GM19351 (cell line): ENCODE measurements at regions not wholly inside any gene's neighbourhood (a gene's known extent, or its start where the extent isn't known, plus 50 kb on each side); places are given as distances from the start of the nearest gene placed in this dataset.

ENCODE experiments used
- ATAC-seq: cut with Tn5 transposase; IDR thresholded peaks from one replicate; pipeline ENCODE4 v1.9.1; 2021; ENCODE audit warnings: mild to moderate bottlenecking, moderate library complexity; ENCODE audit not compliant: unreplicated experiment

DNA sequence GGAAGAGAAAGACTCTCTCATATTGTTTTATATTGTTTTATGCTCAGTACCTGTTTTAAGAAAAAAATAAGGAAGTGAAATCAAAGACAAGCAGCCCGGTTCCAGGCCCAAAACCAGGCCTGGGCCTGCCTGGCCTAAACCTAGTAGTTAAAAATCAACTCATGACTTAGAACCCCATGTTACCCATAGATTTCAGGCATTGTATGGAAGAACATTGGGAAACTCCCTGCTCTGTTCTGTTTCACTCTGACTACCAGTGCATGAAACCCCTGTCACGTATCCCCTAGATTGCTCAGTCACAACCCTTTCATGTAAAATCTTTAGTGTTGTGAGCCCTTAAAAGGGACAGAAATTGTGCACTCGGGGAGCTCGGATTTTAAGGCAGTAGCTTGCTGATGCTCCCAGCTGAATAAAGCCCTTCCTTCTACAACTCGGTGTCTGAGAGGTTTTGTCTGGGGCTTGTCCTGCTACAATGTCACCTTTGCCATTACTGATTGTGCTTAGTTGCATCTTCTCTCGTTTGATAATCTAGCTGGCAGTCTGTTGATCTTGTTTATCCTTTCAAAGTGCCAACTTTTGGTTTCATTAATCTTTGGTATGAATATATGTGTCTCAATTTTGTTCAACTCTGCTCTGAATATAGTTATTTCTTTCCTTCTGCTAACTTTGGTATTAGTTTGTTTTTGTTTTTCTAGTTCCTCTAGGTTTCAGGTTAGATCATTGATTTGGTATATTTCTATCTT, 842.8 kb upstream of the NDST4 start:
- peak; percentile 55 for ATAC-seq

DNA sequence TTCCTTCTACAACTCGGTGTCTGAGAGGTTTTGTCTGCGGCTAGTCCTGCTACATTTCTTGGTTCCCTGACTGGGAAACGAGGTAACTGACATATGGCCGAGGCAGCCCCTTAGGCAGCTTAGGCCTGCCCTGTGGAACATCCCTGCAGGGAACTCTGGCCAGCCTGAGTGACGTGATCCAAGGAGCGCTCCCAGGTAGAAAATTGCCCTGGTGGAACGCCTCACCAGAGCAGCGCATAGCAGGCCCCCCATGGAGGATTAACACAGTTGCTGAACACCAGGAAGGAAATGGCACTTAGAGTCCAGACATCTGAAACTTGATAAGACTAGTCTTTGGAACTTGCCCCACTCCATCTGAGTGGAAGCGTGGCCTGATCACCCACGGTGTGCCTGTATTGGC, 837.4 kb upstream of the NDST4 start:
- ATAC-seq = no peak

DNA sequence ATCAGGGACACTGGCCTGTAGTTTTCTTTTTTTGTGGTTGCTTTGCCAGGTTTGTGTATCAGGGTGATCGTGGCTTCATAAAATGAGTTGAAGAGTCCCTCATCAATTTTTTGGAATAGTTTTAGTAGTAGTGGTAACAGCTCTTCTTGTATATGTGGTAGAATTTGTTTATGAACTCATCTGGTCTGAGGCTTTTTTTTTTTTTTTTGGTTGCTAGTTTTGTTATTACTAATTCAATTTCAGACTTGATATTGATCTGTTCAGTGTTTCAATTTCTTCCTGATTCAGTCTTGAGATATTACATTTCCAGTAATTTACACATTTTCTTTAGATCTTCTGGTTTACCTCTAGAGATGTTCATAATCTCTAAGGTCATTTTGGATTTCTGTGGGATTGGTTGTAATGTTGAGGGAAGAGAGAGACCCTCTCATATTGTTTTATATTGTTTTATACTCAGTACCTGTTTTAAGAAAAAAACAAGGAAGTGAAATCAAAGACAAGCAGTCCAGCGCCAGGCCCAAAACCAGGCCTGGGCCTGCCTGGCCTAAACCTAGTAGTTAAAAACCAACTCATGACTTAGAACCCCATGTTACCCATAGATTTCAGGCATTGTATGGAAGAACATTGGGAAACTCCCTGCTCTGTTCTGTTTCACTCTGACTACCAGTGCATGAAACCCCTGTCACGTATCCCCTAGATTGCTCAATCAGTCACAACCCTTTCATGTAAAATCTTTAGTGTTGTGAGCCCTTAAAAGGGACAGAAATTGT, 836.7 kb upstream of the NDST4 start:
- ATAC-seq = peak; percentile 87

DNA sequence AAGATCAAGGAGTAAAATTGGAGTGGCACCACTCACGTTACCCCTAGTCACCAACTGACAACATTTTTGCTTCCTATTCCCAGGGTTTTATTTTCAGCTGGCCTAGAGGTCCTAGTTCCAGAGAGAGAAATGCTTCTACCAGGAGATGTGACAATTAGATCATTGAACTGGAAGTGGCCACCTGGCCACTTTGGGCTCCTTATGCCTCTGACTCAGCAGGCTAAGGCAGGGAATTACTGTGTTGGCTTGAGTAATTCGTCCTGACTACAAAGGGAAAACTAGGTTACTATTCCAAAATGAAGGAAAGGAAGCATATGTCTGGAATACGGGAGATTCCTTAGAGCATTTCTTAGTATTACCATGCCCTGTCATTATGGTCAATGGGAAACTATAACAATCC, 831.6 kb upstream of the NDST4 start:
- no peak for ATAC-seq

DNA sequence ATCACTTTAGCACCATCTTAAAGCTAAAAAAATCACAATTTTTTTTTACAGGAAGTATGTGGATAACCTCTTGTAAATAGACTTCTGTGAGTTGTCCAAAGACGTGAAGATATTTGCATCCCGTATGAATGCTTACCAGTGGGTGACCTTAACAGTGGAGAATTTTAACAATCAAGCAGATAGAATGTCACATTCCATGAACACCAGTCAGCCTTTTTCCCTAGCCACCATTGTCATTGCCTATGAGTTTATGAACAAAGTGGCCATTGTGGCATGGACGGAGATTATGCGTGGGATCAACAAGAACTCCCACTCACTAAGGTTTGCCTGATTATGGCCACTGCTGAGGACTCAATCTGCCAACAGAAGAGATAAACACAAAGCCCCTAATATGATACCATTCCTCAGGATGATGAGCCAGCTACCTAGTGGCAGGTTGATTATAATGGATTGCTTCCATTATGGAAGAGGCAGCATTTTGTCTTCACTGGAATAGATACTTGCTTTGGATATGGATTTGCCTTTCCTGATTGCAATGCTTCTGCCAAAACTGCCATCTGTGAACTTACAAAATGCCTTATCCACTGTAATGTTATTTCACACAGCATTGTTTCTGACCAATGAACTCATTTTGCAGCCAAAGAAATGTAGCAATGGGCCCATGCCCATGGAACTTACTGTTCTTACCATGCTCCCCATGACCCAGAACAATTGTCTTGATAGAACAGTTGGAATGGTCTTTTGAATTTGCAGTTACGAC, 830.9 kb upstream of the NDST4 start:
- ATAC-seq = no peak

DNA sequence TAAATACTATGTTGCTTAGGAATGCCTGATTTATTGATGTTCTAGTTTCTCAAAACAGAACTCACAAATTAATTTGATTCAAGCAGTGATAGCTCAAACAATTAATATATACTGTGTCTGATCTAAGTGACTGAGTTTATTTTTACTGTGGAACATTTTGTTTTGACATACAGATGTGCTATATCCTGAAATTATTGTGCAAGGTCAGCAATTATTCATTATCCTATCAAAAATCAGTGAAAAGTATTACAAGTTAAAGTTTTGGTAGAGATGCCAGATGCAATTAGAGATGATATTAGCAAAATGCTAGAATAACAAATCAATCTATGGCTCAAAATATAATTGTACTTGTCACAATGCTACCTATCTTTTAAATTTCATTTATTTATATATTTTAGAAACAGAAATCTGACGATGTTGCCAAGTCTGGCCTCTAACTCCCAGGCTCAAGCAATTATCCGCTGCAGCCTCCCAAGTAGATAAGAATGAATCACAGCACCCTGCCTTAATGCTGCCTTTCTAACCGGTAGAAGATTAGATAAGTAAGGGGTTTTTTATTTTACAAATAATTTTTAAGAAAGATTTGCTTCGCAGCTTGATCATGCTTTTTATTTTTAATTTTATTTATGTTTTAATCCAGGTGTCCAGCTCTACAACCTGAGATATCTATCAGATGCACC, 825.5 kb upstream of the NDST4 start:
- ATAC-seq = no peak

DNA sequence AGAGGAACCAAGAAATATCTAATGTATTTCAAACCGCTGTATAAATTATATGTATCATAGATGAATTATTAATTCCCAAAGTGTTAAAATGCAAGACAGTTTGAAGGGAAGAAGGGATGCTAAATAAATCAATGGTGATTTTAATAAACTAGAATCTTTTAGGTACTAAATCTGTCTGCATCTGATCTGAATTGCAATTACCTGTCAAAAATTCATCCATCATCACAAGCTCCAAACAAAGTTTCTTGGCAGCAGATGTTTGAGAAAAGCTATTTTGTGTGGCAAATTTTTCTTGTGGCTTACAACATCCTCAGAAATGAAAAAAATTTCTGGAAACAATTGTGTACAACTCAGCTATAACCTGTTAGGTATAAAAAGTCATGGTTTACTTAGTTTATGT, 816.0 kb upstream of the NDST4 start:
- no peak for ATAC-seq

DNA sequence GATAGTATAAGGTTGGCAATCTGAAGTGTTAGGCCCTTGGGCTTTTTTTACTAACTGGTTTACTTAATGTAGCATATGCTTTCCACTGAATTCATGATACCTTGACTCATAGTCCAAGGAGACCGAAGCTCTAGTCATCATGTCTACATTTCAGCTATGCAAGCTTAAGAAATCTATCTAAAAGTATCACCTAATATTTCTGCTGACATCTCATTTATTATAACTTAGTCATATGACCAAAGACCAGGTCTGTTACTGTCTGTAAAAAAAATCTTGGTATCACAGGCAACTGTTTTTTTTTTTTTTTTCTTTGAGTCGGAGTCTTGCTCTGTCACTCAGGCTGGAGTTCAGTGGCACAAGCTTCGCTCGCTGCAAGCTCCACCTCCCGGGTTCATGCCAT, 814.0 kb upstream of the NDST4 start:
- no peak for ATAC-seq

DNA sequence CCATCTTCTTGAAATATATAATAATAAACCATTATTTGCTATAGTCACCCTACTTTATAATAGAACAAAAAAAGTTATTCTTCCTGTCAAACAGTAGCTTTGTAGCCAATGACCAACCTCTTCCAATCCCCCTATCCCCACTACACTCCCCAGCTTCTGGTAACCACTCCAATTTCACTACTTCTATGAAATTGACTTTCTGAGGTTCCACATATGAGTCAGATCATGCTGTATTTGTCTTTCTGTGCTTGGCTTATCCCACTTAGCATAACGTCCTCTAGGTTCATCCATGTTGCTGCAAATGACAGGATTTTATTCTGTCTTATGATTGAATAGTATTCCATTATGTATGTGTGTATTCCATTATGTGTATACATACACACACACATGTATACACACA, 809.7 kb upstream of the NDST4 start:
- ATAC-seq = peak; percentile 43

DNA sequence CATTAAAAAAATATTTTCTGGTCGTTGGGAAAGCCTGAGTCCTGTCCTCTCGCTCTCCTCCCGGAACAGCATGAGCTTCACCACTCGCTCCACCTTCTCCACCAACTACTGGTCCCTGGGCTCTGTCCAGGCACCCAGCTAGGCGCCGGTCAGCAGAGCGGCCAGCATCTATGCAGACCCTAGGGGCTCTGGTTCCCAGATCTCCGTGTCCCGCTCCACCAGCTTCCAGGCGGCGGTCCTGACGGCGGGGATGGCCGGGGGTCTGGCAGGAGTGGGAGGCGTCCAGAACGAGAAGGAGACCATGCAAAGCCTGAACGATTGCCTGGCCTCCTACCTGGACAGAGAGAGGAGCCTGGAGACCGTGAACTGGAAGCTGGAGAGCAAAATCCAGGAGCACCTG, 807.2 kb upstream of the NDST4 start:
- ATAC-seq = no peak

DNA sequence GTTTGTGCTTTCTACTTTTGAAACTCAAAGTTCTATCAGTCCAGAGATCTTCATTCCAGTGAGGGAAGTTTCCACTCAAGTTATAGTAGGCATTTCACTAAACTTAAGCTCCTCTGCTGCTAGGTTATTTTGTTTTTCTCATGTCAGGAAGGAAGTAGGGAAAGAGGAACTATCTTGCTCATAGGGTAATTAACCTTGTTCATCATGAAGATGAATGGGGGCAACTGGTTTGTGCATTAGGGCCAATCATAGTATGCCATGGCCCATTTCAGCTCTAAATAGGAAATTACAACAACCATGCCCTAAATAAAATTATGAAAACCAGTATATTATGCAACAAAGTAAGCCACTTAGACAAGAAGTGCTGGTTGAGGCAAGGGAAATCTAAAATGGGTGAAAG, 804.7 kb upstream of the NDST4 start:
- no peak for ATAC-seq

DNA sequence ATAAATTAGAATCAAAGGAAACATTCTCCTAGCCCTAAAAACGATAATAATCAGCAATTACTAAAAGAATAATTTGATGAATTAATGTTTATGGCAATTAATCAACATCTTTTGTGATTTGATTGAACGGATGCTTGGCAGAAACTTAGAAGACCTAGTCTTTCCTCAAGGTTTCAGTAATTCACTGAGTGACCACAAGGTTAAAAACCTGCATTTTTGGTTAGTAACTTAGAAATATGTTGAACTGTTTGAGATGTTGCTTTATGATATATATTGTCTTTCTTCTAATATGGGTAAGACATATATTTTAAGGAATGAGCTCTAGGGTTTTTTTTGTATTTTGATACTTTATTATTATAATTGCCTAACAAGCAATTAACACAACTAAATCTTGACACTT, 793.0 kb upstream of the NDST4 start:
- ATAC-seq = no peak

DNA sequence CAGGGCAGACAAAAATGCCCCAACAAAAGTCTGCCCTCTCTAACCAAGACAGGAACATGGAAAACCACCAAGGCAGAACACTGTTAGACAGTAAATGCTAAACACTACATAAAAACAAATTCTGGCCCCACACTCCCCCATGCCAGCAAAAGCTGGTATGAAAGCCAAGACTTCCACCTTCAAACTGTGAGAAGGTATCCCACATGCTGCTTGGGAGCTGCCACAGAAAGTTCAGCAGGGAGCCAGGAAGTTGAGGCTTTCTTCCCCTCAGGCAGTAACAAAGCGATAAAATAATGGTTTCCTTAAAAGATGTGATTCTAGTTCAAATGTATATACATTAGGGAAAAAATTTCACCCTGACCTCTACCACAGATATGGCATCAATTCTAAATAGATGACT, 770.4 kb upstream of the NDST4 start:
- ATAC-seq = no peak

DNA sequence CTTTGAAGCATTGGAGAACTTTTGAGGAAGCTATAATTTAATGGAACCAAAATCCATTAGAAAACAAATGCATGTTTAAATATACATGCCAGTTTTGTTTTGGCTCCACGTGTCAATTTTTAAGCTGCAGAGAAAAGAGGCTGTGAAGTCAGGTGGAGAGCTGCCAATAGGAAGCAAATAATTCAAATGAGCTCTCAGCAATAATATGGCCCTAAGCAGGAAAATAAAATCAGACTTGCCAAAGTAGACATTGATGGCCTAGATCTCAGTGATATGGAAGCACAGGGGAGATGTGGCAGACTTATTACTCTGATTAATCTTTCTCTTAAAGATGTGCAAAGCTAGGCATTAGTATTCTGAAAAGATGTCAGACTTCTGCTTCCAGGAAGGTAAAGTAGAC, 769.8 kb upstream of the NDST4 start:
- ATAC-seq = no peak

DNA sequence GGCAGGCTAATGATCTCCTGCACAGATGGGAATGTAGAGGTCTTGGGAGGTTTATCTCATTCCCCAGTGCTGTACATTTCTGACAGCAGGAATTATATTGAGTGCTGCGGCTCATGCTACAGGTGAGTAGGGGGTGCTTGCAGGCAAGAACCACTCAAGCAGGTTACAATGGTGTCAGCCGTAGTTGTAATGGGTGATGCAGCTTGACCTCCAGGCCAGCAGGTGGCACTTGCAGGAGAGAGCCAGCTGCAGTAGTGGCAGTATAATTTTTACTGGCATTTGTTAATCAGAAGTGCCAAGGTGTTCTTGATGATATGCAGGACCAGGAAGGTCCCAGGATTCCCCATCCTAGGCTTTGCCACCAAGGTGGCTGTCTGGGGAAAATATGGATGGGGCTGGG, 759.6 kb upstream of the NDST4 start:
- ATAC-seq = no peak

DNA sequence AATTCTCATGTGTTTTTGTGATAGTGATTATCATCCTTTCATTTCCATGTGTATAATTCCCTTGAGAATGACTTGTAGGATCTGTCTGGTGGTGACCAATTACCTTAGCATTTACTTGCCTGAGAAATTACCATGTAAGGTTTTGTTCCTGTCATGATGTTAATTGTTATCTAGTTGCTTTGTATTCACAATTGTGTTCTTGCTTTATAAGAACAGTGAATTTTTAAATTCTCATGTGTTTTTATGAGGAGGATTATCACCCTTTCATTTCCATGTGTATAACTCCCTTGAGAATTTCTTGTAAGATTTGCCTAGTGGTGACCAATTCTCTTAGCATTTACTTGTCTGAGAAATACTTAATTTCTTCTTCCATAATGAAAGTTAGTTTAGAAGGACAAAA, 758.2 kb upstream of the NDST4 start:
- ATAC-seq = no peak

DNA sequence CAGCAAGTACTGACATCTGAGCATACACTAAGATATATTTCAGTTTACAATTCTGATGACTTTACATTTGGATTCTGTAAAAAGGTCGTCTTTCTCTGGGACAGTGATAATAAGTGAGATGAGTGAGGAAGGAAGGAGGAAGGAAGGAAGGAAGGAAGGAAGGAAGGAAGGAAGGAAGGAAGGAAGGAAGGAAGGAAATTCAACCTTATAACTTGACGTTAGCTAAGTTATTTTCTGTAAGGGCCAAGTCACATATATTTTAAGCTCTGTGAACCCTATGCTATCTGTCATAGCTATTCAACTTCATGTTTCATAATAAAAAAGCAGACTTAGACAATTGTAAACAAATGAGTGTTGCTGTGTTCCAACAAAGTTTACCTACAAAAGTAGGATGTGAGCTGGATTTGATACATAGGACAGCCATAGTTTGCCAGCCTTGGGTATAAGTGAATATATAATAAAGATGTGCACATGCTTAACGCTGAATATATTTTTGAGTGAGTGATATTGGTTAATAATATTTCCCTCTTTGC, 753.0 kb upstream of the NDST4 start:
- no peak for ATAC-seq

DNA sequence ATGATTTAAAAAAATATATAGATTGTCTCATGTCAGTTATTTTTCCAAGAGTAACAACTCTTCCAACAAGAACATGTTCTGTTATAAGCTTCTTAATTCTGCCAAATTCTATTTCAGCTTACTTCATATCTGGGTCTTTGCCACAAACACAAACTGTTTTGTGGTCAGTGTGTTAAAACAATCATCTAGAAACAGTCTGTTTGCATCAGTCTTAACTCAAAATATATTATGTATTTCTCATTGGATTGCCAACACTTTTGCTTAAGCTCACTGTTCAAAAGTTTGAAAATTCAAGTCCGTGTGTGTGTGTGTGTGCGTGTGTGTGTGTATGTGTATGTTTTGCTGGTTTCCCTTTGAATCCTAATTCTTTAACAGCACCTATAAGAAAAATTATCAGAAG, 752.3 kb upstream of the NDST4 start:
- no peak for ATAC-seq

DNA sequence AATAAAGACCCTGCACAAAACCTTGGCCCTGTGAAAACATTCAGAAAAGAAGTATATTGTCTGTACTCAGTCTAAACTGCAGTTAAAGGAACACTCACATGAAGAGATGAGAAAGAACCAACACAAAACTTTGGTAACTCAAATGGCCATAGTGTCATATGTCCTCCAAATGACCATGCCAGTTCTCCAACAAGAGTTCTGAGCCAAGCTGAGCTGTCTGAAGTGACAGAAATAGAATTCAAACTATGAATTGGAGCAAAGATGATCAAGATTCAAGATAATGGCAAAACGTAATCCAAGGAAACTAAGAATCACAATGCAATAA, 739.3 kb upstream of the NDST4 start:
- ATAC-seq = no peak

DNA sequence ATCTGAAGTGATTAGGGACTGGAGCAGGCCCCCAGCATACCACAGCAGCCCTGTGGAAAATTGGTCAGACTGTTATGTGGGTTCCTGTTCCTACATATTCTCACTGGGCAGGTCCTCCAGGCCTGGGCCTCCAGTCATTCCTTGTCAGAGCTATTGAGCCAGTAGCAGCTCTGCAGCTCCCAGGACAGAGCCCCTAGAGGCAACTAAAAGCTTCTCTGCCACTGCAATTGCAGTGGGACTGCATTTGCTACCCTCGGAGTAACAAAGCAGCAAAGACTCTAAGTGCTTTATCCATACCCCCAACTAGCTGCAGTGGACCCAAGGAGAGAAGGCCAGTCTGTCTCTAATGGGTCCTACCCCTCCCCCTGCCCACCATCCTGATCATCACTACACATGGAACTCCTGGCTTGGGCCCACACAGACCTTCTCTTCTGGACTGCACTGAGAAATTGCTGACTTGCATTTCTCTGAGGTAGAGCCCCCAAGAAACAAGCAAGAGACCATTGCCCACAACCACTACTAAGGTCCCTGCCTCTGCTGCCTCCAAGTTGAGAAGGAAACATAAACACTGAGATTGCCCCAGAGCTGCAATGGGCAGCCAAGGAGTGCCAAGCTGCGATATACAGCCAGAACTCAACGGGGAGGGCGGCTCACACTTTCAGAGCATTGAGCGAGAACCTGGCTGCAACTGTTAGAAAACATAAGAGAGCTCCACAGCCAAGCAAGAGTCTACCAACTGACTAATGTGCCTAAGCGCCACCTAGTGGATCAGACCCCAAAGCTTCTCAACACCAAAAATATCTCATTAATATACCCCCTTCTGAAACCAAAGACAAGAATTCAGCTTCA, 738.7 kb upstream of the NDST4 start:
- peak; percentile 87 for ATAC-seq
